GM12892 (cell line): ENCODE measurements at regions not wholly inside any gene's neighbourhood (a gene's known extent, or its start where the extent isn't known, plus 50 kb on each side); places are given as distances from the start of the nearest gene placed in this dataset.

Source experiments
- POLR2A ChIP-seq: IDR thresholded peaks from 2 replicates; pipeline ENCODE4 v1.6.1; 2011; ENCODE audit warnings: low read depth, low read length, control low read depth
- POLR2AphosphoS5 ChIP-seq: IDR thresholded peaks from 2 replicates; pipeline ENCODE4 v1.6.1; 2011; ENCODE audit warnings: low read depth, low read length, control low read depth

DNA sequence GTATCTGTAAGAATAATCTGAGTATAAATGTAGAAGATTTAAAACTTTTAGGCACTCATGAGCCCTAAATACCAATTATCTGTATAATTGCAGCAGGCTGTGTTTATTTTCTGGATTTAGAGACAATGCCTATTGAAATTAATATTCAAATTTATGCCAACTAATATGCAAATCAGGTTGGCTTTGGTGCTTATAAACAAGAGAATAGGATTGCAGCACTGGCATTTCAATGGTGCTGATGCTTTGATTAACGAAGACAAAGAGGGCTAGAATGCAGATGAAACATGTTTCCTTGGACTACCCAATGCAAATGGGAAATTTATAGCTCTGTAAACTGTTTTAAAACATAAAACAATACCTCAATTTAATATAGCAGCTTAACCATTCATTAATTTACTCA lies 70.7 kb upstream of the GATB start:
- TF ChIP-seq POLR2AphosphoS5 (no peak), POLR2A (no peak)
